GM12801 (cell line): ENCODE measurements at regions not wholly inside any gene's neighbourhood (a gene's known extent, or its start where the extent isn't known, plus 50 kb on each side); places are given as distances from the start of the nearest gene placed in this dataset.

ENCODE experiments used
- TF ChIP-seq, protein P1 (sequence below): IDR thresholded peaks from one replicate; pipeline ENCODE4 v1.5.1; 2011; ENCODE audit warnings: control low read depth; ENCODE audit not compliant: insufficient read length; ENCODE audit errors: extremely low read depth

DNA sequence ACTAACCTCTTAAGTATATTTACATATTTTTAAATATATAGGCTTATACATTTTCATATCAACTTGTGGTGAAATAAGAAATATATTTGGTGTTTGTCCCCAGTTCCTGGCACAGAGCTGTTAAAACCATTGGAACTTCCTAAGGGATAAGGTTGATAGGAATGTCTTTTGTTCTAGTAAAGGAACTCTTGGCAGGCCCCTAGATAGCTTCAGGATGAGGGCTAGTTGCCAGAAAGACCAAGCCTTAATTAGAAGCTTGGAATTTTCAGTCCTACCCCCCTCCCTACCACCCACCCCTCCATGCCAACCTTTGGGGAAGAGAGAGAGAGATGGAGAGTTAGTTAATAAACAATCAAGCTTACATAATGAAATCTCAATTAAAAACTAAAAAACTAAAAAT lies 638.6 kb upstream of the ACO1 start:
- TF ChIP-seq, protein P1, sequence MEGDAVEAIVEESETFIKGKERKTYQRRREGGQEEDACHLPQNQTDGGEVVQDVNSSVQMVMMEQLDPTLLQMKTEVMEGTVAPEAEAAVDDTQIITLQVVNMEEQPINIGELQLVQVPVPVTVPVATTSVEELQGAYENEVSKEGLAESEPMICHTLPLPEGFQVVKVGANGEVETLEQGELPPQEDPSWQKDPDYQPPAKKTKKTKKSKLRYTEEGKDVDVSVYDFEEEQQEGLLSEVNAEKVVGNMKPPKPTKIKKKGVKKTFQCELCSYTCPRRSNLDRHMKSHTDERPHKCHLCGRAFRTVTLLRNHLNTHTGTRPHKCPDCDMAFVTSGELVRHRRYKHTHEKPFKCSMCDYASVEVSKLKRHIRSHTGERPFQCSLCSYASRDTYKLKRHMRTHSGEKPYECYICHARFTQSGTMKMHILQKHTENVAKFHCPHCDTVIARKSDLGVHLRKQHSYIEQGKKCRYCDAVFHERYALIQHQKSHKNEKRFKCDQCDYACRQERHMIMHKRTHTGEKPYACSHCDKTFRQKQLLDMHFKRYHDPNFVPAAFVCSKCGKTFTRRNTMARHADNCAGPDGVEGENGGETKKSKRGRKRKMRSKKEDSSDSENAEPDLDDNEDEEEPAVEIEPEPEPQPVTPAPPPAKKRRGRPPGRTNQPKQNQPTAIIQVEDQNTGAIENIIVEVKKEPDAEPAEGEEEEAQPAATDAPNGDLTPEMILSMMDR: no peak

DNA sequence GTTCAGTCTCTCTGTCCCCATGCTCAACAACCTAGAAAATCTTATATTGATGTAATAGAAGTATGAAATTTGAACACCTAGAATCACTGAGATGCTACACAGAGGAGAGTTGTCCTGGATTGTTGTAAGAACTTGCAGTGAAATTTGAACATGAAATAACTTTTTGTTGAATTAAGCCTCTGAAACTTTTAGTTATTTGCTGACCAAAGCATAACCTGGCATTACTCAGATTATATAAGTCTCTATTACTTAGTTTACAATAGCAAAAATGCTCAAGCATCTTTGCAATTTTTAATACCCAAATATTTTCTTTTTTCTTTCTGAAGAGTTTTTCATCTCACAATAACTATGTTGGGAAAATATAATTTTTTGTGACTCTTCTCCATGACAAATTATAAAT lies 630.7 kb upstream of the ACO1 start:
- TF ChIP-seq, protein P1: no peak

DNA sequence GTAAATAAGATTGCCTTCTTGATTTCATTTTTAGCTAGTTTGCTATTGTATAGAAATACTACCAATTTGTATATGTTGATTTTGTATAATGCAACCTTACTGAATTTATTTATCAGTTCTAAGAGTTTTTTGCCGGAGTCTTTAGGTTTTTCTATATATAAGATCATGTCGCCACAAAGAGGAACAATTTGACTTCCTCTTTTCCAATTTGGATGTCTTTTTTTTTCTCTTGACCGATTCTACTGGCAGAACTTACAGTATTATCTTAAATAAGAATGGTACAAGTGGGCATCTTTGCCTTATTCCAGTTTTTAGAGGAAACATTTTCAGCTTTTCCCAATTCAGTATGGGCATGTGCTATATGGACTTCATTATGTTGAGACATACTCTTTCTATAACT lies 624.7 kb upstream of the ACO1 start:
- TF ChIP-seq, protein P1: no peak

DNA sequence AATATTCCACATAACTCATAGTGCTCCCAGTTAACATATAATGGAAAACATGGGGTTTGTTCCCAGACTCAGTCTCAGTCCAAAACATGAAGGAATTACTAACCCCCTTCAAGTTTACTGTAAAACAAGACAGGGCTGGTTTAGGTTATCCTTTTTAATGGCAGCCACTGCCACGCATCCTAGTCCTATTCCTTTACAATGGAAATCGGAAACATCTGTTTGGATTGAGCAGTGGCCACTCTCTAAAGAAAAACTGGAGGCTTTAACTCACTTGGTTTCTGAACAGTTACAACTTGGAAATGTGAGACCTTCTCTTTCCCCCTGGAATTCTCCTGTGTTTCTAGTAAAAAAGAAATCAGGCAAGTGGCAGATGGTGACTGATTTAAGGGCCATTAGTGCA lies 609.9 kb upstream of the ACO1 start:
- TF ChIP-seq, protein P1: no peak

DNA sequence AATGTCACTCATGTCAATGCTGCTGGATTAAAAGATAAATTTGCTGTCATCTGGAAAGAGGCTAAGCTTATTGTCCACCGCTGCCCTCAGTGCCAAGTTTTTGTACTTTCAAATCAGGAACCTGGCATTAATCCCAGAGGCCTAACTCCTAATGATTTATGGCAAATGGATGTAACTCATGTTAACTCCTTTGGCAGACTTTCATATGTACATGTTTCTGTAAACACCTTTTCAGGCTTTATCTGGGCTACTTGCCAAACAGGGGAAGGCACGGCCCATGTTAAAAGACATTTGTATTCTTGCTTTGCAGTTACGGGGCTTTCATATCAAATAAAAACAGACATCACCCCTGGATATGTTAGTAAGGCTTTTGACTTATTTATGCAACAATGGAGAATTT lies 608.0 kb upstream of the ACO1 start:
- TF ChIP-seq, protein P1: no peak

DNA sequence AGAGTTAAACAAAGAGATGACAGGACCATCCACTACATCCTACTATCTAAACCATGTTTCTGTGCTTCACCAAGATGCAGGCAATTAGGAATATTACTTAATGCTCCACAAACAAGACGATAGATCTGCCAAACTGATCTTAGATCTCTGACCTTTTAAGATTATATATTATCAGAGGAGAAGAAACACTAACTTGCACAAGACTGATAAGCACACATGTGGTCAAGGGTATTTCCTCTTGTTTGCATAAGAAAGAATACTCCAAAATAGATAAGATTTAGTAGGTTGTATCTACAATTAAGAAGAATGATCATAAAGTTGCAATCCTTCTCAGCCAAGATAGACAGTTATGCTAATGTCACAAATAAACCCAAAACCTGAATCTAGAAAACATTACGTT lies 601.0 kb upstream of the ACO1 start:
- TF ChIP-seq, protein P1: no peak

DNA sequence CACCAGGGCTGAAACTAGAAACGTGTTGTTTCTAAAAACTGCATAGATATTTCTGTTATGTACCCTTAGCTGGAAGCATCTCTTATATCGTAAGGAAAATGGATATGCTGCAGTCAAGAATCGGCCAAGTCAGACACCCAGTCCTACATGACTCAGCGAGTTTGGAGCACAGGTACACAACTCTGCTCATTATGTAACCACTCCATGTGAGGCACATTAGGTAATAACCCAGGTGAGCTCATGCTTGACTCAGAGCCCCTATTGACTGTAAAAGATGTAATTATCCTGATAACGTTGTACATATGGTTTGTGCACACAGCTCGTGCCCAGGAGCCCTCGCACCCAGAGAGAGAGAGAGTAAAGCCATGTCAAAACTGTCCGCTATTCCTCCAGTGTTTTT lies 593.7 kb upstream of the ACO1 start:
- TF ChIP-seq, protein P1: no peak
